ENCODE measurements at regions not wholly inside any gene's neighbourhood (a gene's known extent, or its start where the extent isn't known, plus 50 kb on each side); places are given as distances from the start of the nearest gene placed in this dataset.

GRCh38 chr11:112354364-112354763, 93.7 kb upstream of the PLET1 start:
- no peak for DNase-seq
- intact Hi-C loops (cut with DNase I) = no loop called here

GRCh38 chr11:112355726-112356125, 95.1 kb upstream of the PLET1 start:
- intact Hi-C loops (cut with DNase I) = no loop called here
- peak in 7 of 10 donors; percentile 13 to 90 (median 48) for DNase-seq

GRCh38 chr11:112357488-112357887, 96.8 kb upstream of the PLET1 start:
- intact Hi-C loops (cut with DNase I) = no loop called here
- peak in 1 of 10 donors; percentile 74 for DNase-seq

GRCh38 chr11:112361396-112361795, 100.7 kb upstream of the PLET1 start:
- intact Hi-C loops (cut with DNase I) = no loop called here
- DNase-seq = peak in 1 of 10 donors; percentile 34

- no peak for DNase-seq
- intact Hi-C loops (cut with DNase I) = no loop called here
These were observed 102.9 kb upstream of the PLET1 start for GRCh38 chr11:112363527-112363926.

- peak in 1 of 10 donors; percentile 39 for DNase-seq
- intact Hi-C loops (cut with DNase I) = no loop called here
These were observed 104.4 kb upstream of the PLET1 start for GRCh38 chr11:112364962-112365481.

DNA sequence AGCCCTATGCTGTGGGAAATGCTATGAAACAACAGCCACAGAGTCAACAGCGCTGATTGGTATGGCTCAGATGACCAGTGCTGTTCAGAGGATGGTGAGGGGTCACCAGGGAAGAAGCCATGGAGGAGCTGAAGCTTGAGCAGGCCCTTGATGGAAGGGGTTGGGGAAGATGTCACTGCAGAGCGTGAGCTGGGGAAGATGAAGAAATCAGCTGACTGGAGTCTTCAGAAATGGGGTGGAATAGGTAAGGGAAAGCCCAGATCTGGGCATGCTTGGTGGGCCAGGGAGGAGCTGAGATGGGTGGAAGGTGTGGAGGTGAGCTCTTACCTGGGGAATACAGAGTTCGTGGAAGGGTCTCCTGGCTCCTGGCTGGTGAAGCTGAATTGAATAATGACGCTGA, 105.4 kb upstream of the PLET1 start:
- no peak for DNase-seq
- intact Hi-C loops (cut with DNase I) = no loop called here

GRCh38 chr11:112366777-112367176, 106.1 kb upstream of the PLET1 start:
- no peak for DNase-seq
- intact Hi-C loops (cut with DNase I) = no loop called here

GRCh38 chr11:112367461-112367860, 106.8 kb upstream of the PLET1 start:
- intact Hi-C loops (cut with DNase I) = no loop called here
- no peak for DNase-seq

DNA sequence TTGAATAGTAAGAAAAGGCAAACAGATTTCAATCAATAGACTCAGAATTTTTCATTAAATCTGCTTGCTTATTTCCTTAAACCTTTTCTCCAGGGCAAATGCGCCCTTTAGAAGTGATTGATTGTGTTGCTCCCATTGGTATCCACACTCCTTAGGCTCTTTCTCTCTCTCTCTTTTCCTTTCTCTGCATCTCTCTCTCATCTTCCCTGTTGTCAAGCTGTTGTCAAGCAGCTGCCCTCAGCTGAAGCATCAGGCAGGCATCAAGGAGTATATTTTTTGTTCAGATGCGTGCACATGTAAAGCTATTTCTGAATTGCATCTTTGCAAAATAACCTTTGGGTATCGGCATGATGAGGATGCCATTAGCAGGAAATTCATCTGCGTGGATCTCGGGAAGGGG, 107.2 kb upstream of the PLET1 start:
- intact Hi-C loops (cut with DNase I) = no loop called here
- DNase-seq = no peak

DNA sequence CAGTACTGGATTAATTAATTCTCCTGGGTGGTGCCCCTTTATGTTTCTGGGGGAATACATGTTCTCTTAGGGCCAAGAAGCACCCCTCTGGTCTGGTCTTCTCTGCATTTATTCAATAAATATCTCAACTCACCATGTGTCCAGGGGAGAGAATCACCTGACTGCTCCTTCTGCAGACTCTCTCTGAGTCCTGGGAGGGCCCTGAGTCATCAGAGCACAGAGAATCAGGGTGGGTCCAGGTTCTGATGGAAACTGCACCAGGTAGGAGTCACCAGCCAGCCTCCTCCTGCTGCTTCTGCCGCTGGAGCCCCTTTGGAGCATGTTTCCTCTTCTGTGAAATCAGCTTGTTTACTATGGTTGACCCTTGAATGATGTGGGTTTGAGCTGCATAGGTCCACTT, 107.7 kb upstream of the PLET1 start:
- no peak for DNase-seq
- intact Hi-C loops (cut with DNase I) = no loop called here

DNA sequence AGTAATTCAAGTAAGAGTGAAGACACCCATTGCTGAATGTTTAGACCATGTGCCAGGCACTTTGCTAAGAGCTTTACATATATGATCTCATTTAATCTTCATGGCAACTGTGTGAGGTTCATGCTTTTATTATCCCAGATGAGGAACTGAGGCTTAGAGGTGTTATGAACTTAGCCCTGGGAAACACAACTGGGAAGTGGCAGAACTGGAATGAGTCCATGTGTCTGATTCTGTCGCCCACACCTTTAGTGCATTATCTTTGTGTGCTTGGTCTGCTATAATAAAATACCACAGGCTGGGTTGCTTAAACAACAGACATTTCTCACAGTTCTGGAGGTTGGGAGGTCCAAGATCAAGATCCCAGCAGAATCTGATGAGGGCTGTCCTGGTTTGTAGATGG, 108.7 kb upstream of the PLET1 start:
- intact Hi-C loops (cut with DNase I) = no loop called here
- DNase-seq = no peak

- DNase-seq = no peak
- intact Hi-C loops (cut with DNase I) = no loop called here
These were observed 109.3 kb upstream of the PLET1 start for GRCh38 chr11:112369916-112370315.

DNA sequence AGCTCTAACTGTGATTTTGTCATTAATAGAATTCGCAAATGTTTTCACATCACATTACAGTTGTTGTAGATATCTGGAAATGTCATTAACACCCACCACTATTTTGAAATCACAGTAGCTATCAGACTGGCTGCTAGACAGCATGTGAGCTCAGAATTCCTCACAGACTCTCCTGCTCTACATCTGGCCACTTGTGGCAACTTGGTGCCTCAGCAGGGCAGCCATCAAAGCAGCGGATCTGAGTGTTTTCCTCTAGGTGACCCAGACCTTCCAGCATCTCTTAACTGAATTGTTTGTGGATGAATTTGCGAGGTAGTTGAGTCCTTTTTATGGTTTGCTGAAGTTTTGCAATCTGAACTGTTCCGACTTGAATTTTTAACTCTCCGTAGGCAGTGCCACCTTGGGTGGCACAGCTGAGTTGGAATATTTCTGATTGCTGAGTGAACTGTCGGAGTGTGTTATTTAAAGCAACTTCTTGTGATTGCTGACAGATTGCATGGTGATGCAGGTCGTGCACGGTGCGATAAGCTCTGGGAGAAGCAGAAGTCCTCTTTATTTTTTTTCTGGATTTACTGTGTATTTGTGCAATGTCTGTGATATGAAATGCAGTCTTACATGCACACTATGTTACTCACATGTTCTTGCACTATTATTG, 114.0 kb upstream of the PLET1 start:
- intact Hi-C loops (cut with DNase I) = no loop called here
- DNase-seq = no peak

DNA sequence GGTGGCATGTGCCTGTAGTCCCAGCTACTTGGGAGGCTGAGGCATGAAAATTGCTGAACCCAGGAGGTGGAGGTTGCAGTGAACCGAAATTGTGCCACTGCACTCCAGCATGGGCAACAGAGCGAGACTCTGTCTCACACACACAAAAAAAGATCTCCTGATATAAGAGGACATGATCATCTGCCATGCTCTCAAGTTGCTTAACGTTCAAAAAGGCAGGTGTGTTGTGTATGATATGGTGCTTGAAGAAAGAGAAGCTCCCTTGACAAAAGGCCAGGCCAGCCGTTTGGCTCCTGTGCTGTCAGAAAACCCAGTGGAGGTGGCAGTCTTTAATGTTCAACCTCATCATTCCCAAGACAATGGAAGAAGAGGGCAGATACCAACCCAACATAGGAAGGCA, 117.3 kb upstream of the PLET1 start:
- intact Hi-C loops (cut with DNase I) = no loop called here
- no peak for DNase-seq

DNA sequence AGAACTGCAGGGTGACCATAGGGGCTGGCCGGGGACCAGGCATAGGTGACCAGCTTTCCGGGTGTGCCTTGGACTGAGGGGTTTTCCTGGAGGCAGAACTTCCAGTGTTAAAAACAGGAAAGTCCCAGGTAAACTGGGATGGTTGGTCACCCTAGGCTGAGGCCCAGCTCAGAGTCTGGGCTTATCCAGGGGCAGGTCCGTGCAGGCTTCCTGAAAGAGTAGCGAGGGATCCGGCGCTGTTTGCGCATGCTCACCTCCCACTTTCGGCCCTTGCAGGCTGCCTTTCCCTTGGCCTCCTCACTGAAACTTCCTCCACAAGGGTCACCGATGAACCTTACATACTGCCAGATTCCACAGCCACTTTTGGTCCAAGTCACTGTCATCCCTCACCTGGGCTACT, 119.8 kb upstream of the PLET1 start:
- intact Hi-C loops (cut with DNase I) = no loop called here
- no peak for DNase-seq

- DNase-seq = no peak
- intact Hi-C loops (cut with DNase I) = no loop called here
These were observed 120.9 kb upstream of the PLET1 start for GRCh38 chr11:112381578-112381977.

- DNase-seq = no peak
- intact Hi-C loops (cut with DNase I) = no loop called here
These were observed 121.9 kb upstream of the PLET1 start for GRCh38 chr11:112382561-112382960.

DNA sequence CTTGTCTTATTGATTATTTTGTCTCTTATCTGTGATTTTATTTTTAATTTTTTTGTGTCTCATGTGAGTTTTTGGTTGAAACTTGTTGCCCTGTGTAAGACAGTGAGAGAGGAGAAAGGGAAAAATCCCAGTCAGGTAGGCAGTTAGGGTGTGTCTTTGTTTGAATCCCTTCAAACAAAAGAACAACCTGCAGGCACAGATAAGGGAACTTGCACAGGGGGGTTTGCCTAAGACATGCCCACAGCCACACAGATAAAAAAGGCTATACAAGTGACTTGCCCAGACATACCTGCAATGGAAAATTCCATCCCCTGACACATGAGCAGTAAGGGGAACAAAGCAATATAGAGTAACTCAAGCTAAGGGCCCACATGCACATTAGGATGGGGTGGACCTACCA, 127.8 kb upstream of the PLET1 start:
- intact Hi-C loops (cut with DNase I) = no loop called here
- DNase-seq = no peak

- no peak for DNase-seq
- intact Hi-C loops (cut with DNase I) = no loop called here
These were observed 130.4 kb upstream of the PLET1 start for GRCh38 chr11:112391086-112391485.

GRCh38 chr11:112392904-112393303, 132.2 kb upstream of the PLET1 start:
- intact Hi-C loops (cut with DNase I) = no loop called here
- no peak for DNase-seq

- intact Hi-C loops (cut with DNase I) = no loop called here
- no peak for DNase-seq
These were observed 133.6 kb upstream of the PLET1 start for GRCh38 chr11:112394304-112394703.

- intact Hi-C loops (cut with DNase I) = no loop called here
- DNase-seq = no peak
These were observed 135.4 kb upstream of the PLET1 start for GRCh38 chr11:112396076-112396475.
